SK-N-SH treated with all-trans-retinoic acid at 6 μM for 48 hours (cell line): ENCODE measurements at regions not wholly inside any gene's neighbourhood (a gene's known extent, or its start where the extent isn't known, plus 50 kb on each side); places are given as distances from the start of the nearest gene placed in this dataset.

ENCODE experiments used
- CREB5 ChIP-seq: fragments of 250-450 bp; sonication (Bioruptor Pico); IDR thresholded peaks from 2 replicates; pipeline ENCODE4 v1.5.1; 2020; ENCODE audit warnings: low read depth, mild to moderate bottlenecking, moderate library complexity
- CSRNP3 ChIP-seq: fragments of 250-450 bp; sonication (Bioruptor Pico); IDR thresholded peaks from 2 replicates; pipeline ENCODE4 v1.5.1; 2021; ENCODE audit warnings: mild to moderate bottlenecking, moderate library complexity
- SNAI2 ChIP-seq: fragments of 250-450 bp; sonication (Bioruptor Pico); IDR thresholded peaks from 2 replicates; pipeline ENCODE4 v1.5.0; 2020; ENCODE audit warnings: mild to moderate bottlenecking, moderate library complexity
- TCF4 ChIP-seq: fragments of 250-450 bp; sonication (Bioruptor Pico); IDR thresholded peaks from 2 replicates; pipeline ENCODE4 v1.8.0; 2021; ENCODE audit warnings: mild to moderate bottlenecking, moderate library complexity, borderline replicate concordance
- ZNF70 ChIP-seq: fragments of 450-650 bp; formaldehyde crosslinking; IDR thresholded peaks from 2 replicates; pipeline ENCODE4 v1.5.0; 2020; ENCODE audit warnings: mild to moderate bottlenecking, moderate library complexity

GRCh38 chr17:63035271-63035670, 69.2 kb downstream of the TANC2 start:
- TF ChIP-seq ZNF70 (CRISPR knock-in tag): no peak
- TF ChIP-seq SNAI2 (CRISPR knock-in tag): no peak
- TF ChIP-seq TCF4 (CRISPR knock-in tag): no peak
- TF ChIP-seq CSRNP3 (CRISPR knock-in tag): no peak
- no peak for TF ChIP-seq CREB5
